SKM-1 (cell line): ENCODE measurements at regions not wholly inside any gene's neighbourhood (a gene's known extent, or its start where the extent isn't known, plus 50 kb on each side); places are given as distances from the start of the nearest gene placed in this dataset.
A peak's percentile ranks its signal among the peaks of the same experiment; 100 is the strongest.
"Not testable (repeated sequence)": the region's sequence is repeated elsewhere in the genome, so short reads cannot be mapped to it uniquely, and the experiment has no call there.

Experiments used
- DNase-seq: peaks from one replicate; lab custom pipeline; 2025; ENCODE audit not compliant: unreplicated experiment; lab: John Stamatoyannopoulos, UW

- no peak for DNase-seq
These were observed 1021.4 kb downstream of the CDH8 start for GRCh38 chr16:61014869-61015268.

GRCh38 chr16:61007694-61008093 lies 1028.5 kb downstream of the CDH8 start:
- no peak for DNase-seq

- DNase-seq = no peak
These were observed 1030.3 kb downstream of the CDH8 start for GRCh38 chr16:61005952-61006351.

GRCh38 chr16:61002479-61003204 lies 1033.6 kb downstream of the CDH8 start:
- DNase-seq = peak; percentile 3

DNA sequence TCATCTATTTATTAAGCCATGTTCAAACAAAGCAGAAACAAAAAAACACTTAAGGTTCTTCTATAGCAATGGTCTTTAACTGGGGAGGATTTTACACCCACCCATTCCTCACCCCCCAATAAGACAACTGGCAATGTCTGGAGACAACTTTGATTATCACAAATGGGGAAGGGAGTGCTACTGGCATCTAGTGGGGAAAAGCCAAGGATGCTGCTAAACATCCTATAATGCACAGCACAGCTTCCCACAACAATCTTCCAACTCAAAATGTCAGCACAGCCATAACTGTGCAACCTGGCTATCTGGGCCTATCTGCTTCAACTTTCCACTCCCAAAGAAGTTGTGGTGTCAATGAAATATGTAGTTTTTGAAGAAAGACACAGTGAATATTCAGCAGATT lies 1044.4 kb downstream of the CDH8 start:
- DNase-seq = no peak

DNA sequence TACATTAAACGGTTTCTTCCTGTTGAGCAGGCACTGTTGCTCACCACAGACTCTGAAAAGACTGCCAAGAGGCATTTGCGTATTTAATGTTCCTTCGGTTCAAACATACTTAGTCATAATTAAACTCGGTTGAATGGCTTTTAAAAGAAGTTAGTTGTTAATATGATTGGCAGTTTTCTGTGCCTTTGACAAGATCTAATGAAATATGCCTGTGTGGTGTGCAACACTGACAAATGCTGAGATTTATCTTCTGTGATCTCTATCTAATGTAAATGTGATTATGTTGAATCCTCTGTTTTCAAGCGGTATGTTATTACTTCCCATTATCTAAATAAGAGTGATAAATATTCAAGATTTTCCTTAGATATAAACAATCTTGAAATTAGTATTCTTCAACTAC lies 1046.6 kb downstream of the CDH8 start:
- no peak for DNase-seq

GRCh38 chr16:60979119-60979518 lies 1057.1 kb downstream of the CDH8 start:
- DNase-seq = no peak

- no peak for DNase-seq
These were observed 1086.4 kb downstream of the CDH8 start for GRCh38 chr16:60949800-60950199.

GRCh38 chr16:60945225-60945624 lies 1091.0 kb downstream of the CDH8 start:
- DNase-seq = no peak

- DNase-seq = not testable (repeated sequence)
These were observed 1100.0 kb downstream of the CDH8 start for GRCh38 chr16:60936189-60936588.

DNA sequence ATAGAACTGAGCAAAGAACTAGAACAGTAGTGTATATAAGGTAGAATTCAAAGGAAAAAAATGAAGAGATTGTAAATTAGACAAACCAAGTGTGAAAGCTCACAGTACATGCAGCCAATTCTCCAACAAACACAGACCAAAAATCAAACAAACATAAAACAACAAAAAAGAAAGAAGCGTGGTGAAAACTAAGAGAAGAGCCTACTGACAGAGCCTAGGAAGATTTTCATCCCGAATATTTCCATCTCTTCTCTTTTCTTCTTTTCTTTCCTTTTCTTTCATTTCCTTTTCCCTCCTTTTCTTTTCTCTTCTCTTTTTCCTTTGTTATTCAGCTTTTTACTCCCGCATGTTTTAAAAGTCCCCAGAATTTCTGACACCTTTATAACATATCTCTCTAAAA lies 1103.6 kb downstream of the CDH8 start:
- no peak for DNase-seq

DNA sequence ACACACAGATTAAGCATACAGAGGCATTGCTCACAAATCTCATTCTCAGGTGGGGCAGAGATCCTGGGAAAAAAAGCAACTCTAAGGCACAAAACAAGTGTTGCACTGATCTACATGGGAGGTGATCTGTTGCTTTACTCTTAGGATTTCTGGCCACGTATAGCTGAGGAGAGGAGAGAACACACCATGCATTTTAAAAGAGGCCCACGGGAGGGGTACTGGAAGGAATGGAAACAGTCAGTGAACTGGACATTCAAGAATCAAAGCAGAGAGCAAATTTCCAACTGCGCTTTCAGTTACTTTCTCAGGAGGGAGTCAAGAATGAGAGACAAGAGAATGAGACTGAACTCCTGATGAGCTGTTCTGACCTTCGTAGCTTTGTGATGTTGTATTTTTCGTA lies 1105.9 kb downstream of the CDH8 start:
- DNase-seq = no peak

DNA sequence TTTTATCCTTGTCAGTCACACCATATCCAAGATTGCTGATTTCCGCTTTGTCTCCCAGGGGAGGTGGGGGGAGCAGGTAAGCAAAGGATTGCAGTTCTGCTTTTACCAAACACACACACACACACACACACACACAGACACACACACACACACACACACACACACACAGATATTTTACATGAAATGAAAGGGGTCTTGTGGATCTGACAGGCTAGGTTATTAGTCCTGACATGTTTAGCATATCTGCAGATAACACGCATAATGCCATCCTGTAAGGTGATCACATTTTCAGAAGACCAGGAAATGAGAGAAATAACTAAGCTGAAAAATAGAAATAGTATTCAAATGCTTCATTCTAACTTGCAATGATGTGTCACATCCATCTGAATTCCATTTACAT lies 1113.3 kb downstream of the CDH8 start:
- no peak for DNase-seq

- DNase-seq = no peak
These were observed 1121.9 kb downstream of the CDH8 start for GRCh38 chr16:60914334-60914733.

GRCh38 chr16:60907645-60908044 lies 1128.6 kb downstream of the CDH8 start:
- DNase-seq = peak; percentile 5

GRCh38 chr16:60905811-60906210 lies 1130.4 kb downstream of the CDH8 start:
- no peak for DNase-seq

- no peak for DNase-seq
These were observed 1134.1 kb downstream of the CDH8 start for GRCh38 chr16:60902114-60902513.

DNA sequence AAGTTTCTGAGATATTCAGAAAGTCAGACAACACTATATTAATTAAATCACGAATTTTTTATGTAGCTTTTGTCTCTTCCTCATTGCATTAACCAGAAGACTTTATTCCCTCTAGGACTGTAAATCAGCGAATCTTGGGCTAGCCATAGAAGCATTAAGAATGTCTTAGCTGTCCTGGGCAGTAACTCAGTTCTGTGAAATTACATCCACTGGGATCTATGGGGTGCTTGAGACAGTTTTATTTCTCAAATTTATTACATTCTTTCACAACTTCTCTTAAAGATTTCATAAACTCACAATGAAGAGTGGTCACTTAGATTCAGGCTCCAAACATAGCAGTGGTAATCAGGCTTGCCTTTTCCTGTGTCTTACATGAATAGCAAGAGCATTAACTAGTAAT lies 1153.4 kb downstream of the CDH8 start:
- DNase-seq = no peak

GRCh38 chr16:60852635-60853034 lies 1183.6 kb downstream of the CDH8 start:
- no peak for DNase-seq

GRCh38 chr16:60821661-60822060 lies 1214.6 kb downstream of the CDH8 start:
- DNase-seq = no peak

DNA sequence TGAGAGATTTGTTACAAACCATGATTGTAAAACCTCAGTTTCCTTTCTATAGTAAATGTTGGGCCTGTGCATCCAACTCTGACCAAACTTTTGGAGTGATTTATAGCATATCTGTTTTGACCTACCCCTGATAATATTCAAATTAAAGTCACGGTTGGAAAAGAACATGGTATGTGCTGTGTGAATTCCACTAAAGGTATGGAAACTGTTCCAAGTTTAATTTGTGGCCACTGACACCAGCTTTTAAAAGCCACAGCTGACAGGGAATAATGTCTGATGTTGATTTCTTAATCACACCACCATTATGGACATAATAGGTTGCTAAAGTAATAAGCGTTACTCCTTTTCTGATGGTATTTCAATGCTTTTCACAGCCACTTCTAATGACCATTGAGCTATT lies 1215.9 kb downstream of the CDH8 start:
- no peak for DNase-seq

DNA sequence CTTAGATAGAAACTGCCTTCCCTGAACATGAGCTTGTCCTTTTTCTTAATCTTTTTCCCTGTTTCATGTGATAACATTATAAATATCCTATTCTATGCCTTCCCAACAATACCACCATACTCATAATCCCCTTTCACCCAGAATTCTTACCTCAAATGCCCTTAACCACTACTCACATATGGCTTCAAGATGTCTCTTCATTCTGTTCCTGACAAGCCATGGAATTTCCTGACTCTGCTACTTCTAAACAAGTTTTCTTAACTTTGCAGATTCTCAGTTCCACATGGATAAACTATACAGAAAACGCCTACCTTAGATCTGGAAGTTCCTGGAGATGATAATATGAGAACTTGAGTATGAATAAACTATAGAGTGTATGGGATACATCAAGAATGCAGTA lies 1217.8 kb downstream of the CDH8 start:
- DNase-seq = no peak

GRCh38 chr16:60816461-60816860 lies 1219.8 kb downstream of the CDH8 start:
- DNase-seq = no peak
